ENCODE measurements at regions not wholly inside any gene's neighbourhood (a gene's known extent, or its start where the extent isn't known, plus 50 kb on each side); places are given as distances from the start of the nearest gene placed in this dataset.
"Not testable (repeated sequence)": the region's sequence is repeated elsewhere in the genome, so short reads cannot be mapped to it uniquely, and the experiment has no call there.

DNA sequence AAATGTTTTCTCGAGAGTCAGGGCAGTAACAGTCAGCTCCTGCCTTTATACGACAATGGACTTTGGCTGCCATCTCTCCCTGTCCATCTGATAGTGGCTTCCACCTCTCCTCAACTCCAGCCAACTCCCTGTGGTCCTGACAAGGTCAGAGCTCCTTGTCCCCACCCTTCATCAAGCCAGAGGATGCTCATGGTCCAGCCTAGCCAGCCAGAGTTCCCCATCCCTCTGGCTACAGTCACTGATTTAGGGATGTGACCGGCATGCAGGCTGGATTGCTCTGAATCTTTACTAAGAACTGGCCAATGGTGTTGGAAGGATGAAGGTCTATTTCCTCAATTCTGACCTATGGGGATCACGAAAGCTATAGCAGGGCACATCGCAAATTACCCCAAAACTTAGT, 156.1 kb downstream of the OR4M2 start:
- no peaks in the 10 kb centered on the region for H3K36me3 ChIP-seq (replicated peaks; ENCODE audit: insufficient read depth, low read length)
- no peak overlapping the region for H3K4me2 ChIP-seq (ENCODE audit: low read depth, low read length)
- H3K79me2 ChIP-seq (ENCODE audit: low read length): no peaks in the 10 kb centered on the region
- H2AFZ ChIP-seq (ENCODE audit: low read length): no peak overlapping the region
- no peaks in the 10 kb centered on the region for H3K4me1 ChIP-seq (ENCODE audit: low read length)
- no peaks in the 10 kb centered on the region for H3K27me3 ChIP-seq (replicated peaks; ENCODE audit: insufficient read depth, low read length)
- no peaks in the 10 kb centered on the region for H3F3A ChIP-seq (ENCODE audit: insufficient read depth, low read length)
- TF ChIP-seq, protein P1, sequence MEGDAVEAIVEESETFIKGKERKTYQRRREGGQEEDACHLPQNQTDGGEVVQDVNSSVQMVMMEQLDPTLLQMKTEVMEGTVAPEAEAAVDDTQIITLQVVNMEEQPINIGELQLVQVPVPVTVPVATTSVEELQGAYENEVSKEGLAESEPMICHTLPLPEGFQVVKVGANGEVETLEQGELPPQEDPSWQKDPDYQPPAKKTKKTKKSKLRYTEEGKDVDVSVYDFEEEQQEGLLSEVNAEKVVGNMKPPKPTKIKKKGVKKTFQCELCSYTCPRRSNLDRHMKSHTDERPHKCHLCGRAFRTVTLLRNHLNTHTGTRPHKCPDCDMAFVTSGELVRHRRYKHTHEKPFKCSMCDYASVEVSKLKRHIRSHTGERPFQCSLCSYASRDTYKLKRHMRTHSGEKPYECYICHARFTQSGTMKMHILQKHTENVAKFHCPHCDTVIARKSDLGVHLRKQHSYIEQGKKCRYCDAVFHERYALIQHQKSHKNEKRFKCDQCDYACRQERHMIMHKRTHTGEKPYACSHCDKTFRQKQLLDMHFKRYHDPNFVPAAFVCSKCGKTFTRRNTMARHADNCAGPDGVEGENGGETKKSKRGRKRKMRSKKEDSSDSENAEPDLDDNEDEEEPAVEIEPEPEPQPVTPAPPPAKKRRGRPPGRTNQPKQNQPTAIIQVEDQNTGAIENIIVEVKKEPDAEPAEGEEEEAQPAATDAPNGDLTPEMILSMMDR (IDR thresholded peaks at IDR 0.05; ENCODE audit: low read length): no peak
- TF ChIP-seq EZH2phosphoT487 (IDR thresholded peaks at IDR 0.05; ENCODE audit: low read length) (no peak), EZH2 (optimal IDR thresholded peaks at IDR 0.05; ENCODE audit: low read depth, low read length) (no peak)
- H3K9me3 ChIP-seq (replicated peaks; ENCODE audit: insufficient read depth, low read length): no peaks in the 10 kb centered on the region
- H4K20me1 ChIP-seq (ENCODE audit: insufficient read depth, low read length): no peaks in the 10 kb centered on the region
- no peaks in the 10 kb centered on the region for H3K9me2 ChIP-seq (replicated peaks; ENCODE audit: insufficient read depth, low read length)
- H3K4me3 ChIP-seq (ENCODE audit: low read length): no peak overlapping the region
- no peak overlapping the region for H3K27ac ChIP-seq (ENCODE audit: low read length)
- no peak overlapping the region for H3K9ac ChIP-seq (ENCODE audit: low read length)
- DNase-seq: no peak

DNA sequence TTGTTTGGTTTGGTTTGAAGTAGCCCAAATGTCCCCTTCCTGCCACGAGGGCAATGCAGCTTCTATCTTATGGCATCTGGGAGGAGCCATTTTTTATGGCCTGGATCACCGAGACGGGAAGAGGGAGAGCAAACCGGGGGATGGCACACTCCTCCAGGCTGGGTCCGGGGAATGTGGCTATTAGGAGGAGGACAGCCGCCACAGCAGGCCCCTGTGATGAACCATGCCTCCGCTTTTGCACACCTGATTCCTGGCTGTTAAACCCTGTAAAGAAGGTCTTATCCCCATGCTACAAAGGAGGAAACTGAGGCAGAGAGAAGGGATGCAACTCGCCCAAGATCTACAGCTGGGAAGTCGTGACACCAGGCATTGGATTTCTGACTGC, 157.6 kb downstream of the OR4M2 start:
- Histone ChIP-seq H4K20me1 (ENCODE audit: insufficient read depth, low read length) (no peaks in the 10 kb centered on the region), H3F3A (ENCODE audit: insufficient read depth, low read length) (no peaks in the 10 kb centered on the region), H3K36me3 (replicated peaks; ENCODE audit: insufficient read depth, low read length) (no peaks in the 10 kb centered on the region), H3K4me3 (ENCODE audit: low read length) (no peak overlapping the region), H2AFZ (ENCODE audit: low read length) (no peak overlapping the region), H3K9me3 (replicated peaks; ENCODE audit: insufficient read depth, low read length) (no peaks in the 10 kb centered on the region), H3K27me3 (replicated peaks; ENCODE audit: insufficient read depth, low read length) (no peaks in the 10 kb centered on the region), H3K4me1 (ENCODE audit: low read length) (no peaks in the 10 kb centered on the region), H3K4me2 (ENCODE audit: low read depth, low read length) (no peak overlapping the region), H3K9me2 (replicated peaks; ENCODE audit: insufficient read depth, low read length) (no peaks in the 10 kb centered on the region), H3K9ac (ENCODE audit: low read length) (no peak overlapping the region), H3K27ac (ENCODE audit: low read length) (no peak overlapping the region), H3K79me2 (ENCODE audit: low read length) (no peaks in the 10 kb centered on the region)
- TF ChIP-seq EZH2phosphoT487 (IDR thresholded peaks at IDR 0.05; ENCODE audit: low read length): no peak
- TF ChIP-seq, protein P1 (IDR thresholded peaks at IDR 0.05; ENCODE audit: low read length): no peak
- TF ChIP-seq EZH2 (optimal IDR thresholded peaks at IDR 0.05; ENCODE audit: low read depth, low read length): no peak
- DNase-seq: no peak

DNA sequence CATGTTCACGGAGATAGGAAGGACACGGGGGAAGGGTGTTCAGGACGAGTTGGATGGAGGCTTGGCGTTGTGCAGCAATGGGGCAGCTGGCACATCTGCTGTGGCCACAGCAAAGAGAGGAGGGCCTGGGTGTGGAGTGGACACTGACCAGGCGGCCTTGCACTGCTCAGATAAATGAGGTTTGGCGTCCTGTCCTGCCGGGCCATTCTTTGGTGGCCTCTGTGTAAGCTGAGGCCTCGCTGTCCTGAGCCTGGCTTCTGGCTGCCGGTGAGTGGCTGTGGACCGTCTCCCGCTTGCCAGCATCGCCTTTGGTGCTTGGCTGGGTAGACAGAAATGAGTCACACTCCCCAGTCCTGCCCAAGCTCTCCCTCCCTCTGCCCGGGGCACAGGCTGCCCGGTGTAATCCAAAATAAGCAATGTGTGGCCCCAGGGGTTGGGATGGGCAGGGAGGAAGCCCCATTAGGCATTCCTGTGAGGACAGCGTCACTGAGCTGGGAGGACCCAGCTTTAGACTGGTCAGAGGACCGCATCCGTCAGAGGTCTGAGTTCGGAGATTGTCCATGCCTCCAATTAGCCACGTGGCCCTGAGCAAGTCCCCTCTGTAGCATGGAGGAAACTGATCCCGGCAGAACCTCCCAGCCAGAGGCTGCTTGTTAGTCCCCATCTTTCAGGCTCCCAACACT, 158.1 kb downstream of the OR4M2 start:
- H3K4me1 ChIP-seq (ENCODE audit: low read length); H3K9me3 ChIP-seq (replicated peaks; ENCODE audit: insufficient read depth, low read length); H3K27ac ChIP-seq (ENCODE audit: low read length); DNase-seq; H2AFZ ChIP-seq (ENCODE audit: low read length); H3K79me2 ChIP-seq (ENCODE audit: low read length); H3K27me3 ChIP-seq (replicated peaks; ENCODE audit: insufficient read depth, low read length); H3K4me2 ChIP-seq (ENCODE audit: low read depth, low read length); H3K4me3 ChIP-seq (ENCODE audit: low read length); H3K9me2 ChIP-seq (replicated peaks; ENCODE audit: insufficient read depth, low read length); H3K36me3 ChIP-seq (replicated peaks; ENCODE audit: insufficient read depth, low read length); H3F3A ChIP-seq (ENCODE audit: insufficient read depth, low read length); H4K20me1 ChIP-seq (ENCODE audit: insufficient read depth, low read length); H3K9ac ChIP-seq (ENCODE audit: low read length): not testable (repeated sequence)

DNA sequence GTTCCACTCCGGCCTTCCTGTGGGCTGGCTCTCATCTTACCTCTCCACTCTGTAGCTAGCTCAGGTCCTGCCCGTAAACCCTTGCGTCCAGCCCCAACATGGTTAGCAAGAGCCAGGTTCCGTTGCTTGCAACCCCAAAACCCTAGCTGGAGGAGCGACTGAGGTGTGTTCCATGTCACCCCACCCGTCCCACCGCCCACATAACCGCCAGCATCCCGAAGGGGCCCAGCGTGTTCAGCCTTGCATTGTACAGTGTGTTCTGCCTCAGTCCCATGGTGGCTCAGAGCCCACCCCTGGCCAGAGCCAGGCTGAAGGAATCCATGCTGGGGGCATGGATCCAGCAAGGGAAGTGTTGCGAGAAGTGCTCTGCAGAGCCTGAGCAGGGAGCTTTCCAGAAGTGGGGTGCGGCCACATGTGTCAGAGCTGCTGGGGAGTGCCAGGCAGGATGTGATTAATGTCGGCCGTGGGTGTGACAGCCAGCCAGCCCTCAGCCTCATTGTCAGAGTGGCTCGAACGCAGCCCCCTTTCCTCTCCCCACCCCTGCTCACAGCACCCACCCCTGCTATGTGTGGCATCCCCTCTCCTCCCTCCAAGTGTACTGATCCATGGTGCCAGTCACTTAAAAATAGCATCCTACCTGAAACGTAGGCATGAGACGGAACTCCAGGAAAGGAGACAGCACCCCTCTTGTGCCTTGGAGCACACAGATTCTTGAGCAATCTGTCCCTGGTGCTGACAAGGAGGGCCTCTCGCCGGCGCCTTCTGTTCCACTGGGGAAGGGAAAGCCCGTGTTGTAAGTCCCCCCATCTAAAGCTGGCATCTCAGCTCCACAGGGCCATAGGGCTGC, 158.9 kb downstream of the OR4M2 start:
- not testable (repeated sequence) for H3K36me3 ChIP-seq (replicated peaks; ENCODE audit: insufficient read depth, low read length); H3K4me1 ChIP-seq (ENCODE audit: low read length); H3K9ac ChIP-seq (ENCODE audit: low read length); H3K9me3 ChIP-seq (replicated peaks; ENCODE audit: insufficient read depth, low read length); DNase-seq; H3F3A ChIP-seq (ENCODE audit: insufficient read depth, low read length); H3K4me2 ChIP-seq (ENCODE audit: low read depth, low read length); H3K4me3 ChIP-seq (ENCODE audit: low read length); H3K9me2 ChIP-seq (replicated peaks; ENCODE audit: insufficient read depth, low read length); H2AFZ ChIP-seq (ENCODE audit: low read length); H3K79me2 ChIP-seq (ENCODE audit: low read length); H4K20me1 ChIP-seq (ENCODE audit: insufficient read depth, low read length); H3K27me3 ChIP-seq (replicated peaks; ENCODE audit: insufficient read depth, low read length); H3K27ac ChIP-seq (ENCODE audit: low read length)

All from MM.1S (cell line).